ENCODE measurements at regions not wholly inside any gene's neighbourhood (a gene's known extent, or its start where the extent isn't known, plus 50 kb on each side); places are given as distances from the start of the nearest gene placed in this dataset.

- TF ChIP-seq CTCF (IDR thresholded peaks at IDR 0.05) (no peak), POLR2AphosphoS5 (IDR thresholded peaks at IDR 0.05) (no peak), POLR2A (IDR thresholded peaks at IDR 0.05) (no peak)
These were observed 267.6 kb upstream of the IGF1R start for GRCh38 chr15:98380721-98381120.

Measured in sigmoid colon (tissue), 4 donors.